ENCODE measurements at regions not wholly inside any gene's neighbourhood (a gene's known extent, or its start where the extent isn't known, plus 50 kb on each side); places are given as distances from the start of the nearest gene placed in this dataset.
"Not testable (repeated sequence)": the region's sequence is repeated elsewhere in the genome, so short reads cannot be mapped to it uniquely, and the experiment has no call there.

DNA sequence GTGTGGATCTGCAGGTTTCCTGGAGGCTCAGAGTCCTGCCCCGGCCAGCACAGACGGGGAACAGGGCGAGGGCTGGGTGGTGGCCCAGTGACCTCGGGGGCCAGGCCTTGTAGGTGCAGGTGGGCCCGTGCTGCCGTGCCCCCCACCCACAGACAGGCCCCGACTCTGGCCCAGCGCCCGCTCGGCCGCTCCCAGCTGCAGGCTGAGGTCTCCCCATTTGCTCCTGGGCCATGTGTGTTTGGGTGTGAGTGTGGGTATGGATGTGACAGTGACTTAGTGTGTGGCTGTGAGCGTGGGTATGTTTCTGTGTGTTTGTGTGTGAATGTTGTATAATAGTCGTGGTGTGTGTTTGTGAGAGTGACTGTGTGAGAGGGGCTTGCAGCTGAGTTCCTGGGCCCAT, 173.8 kb downstream of the TMEM121 start:
- 0 out of 2 replicates have a peak, but pooled peaks have one; percentile 2 for TF ChIP-seq NONO (IDR thresholded peaks at IDR 0.05)
- H3K79me2 ChIP-seq (ENCODE audit: insufficient read depth, low read length); intact Hi-C loops (cut with micrococcal nuclease; ENCODE audit: unreplicated experiment); H3K4me1 ChIP-seq (ENCODE audit: insufficient read depth, low read length); BruUV-seq (replicated peaks); FAIRE-seq; H2AFZ ChIP-seq (ENCODE audit: low read length); H3K36me3 ChIP-seq (replicated peaks in 1 of 2; ENCODE audit: control insufficient read depth in 1 of 2, insufficient read depth in 2 of 2, low read length in 2 of 2); in situ Hi-C loops (cut with HindIII; ENCODE audit: extremely low pct_ligation_motif_present, low pct_unique_long_range_greater_than_20kb); CTCF ChIA-PET (ENCODE audit: low intra/inter-chr PET ratio, low total read pairs); DNase-seq (ENCODE audit: low spot score); ATAC-seq; H3K27me3 ChIP-seq (ENCODE audit: control insufficient read depth in 1 of 2, insufficient read depth in 2 of 2, low read length in 2 of 2); H3K9ac ChIP-seq (ENCODE audit: insufficient read depth, low read depth, low read length); H3K4me3 ChIP-seq (replicated peaks in 1 of 3; ENCODE audit: insufficient read depth in 1 of 3, low read depth in 2 of 3, low read length in 3 of 3); H3K4me2 ChIP-seq (ENCODE audit: low read depth, low read length); H3K27ac ChIP-seq (ENCODE audit: extremely low read length, insufficient read depth, low read length); POLR2A ChIA-PET; H3K9me3 ChIP-seq (ENCODE audit: low read length); H4K20me1 ChIP-seq (ENCODE audit: insufficient read depth, low read length); TF ChIP-seq NONO (CRISPR knock-in tag; conservative IDR thresholded peaks at IDR 0.05): not testable (repeated sequence)
- 4% methylated on average over 2 of the region's 13 CpGs for WGBS (ENCODE audit: low lambda C conversion rate)

DNA sequence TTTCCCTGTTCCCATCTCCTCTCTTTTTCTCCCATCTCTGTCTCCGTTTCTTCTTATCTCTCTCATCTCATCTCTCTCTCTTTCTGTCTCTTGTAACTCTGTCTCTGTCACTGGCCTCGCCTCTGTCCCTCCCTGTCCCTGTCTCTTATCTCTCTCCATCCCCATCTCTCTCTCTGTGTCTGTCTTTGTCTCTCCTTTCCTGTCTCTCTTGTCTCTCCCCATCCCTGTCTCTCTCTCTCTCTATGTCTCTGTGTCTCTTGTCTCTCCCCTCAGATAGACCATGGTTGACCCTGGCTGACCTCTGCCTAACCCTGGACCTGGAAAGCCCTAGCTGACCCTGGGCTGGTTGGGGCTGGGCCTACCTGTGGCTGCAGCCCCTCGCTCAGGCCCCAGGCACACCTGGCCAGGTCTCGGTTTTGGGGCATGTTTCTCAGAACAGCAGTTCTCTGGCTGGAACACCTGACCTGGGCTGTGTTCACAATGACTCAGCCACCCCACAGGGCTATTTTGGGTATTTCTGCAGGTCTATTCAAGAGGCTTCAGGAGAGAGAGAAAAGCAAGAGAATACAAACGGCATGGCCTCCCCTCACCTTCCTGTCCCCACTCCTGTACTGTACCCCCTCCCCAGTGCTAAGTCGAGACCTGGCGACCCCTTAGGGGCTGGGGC, 174.4 kb downstream of the TMEM121 start:
- no peaks in the 10 kb centered on the region for H3K9me3 ChIP-seq (ENCODE audit: low read length)
- no peak overlapping the region for H2AFZ ChIP-seq (ENCODE audit: low read length)
- no peak for FAIRE-seq
- H3K4me3 ChIP-seq (replicated peaks in 1 of 3; ENCODE audit: insufficient read depth in 1 of 3, low read depth in 2 of 3, low read length in 3 of 3), result no peak overlapping the region
- H3K27me3 ChIP-seq (ENCODE audit: control insufficient read depth in 1 of 2, insufficient read depth in 2 of 2, low read length in 2 of 2), result peaks cover 0 to 3% of the 10 kb centered on the region in 2 experiments; a peak in 2 of 5 replicates
- in situ Hi-C loops (cut with HindIII; ENCODE audit: extremely low pct_ligation_motif_present, low pct_unique_long_range_greater_than_20kb), result no loop called here
- no peak overlapping the region for H3K27ac ChIP-seq (ENCODE audit: extremely low read length, insufficient read depth, low read length)
- WGBS (ENCODE audit: low lambda C conversion rate), result 3% methylated on average over 7 of the region's 7 CpGs
- H4K20me1 ChIP-seq (ENCODE audit: insufficient read depth, low read length), result no peaks in the 10 kb centered on the region
- no peak for ATAC-seq
- H3K4me1 ChIP-seq (ENCODE audit: insufficient read depth, low read length), result no peaks in the 10 kb centered on the region
- intact Hi-C loops (cut with micrococcal nuclease; ENCODE audit: unreplicated experiment), result no loop called here
- ChIA-PET POLR2A (no interaction called here), CTCF (ENCODE audit: low intra/inter-chr PET ratio, low total read pairs) (no interaction called here)
- no peak for DNase-seq (ENCODE audit: low spot score)
- H3K36me3 ChIP-seq (replicated peaks in 1 of 2; ENCODE audit: control insufficient read depth in 1 of 2, insufficient read depth in 2 of 2, low read length in 2 of 2), result no peaks in the 10 kb centered on the region
- no peak overlapping the region for H3K9ac ChIP-seq (ENCODE audit: insufficient read depth, low read depth, low read length)
- H3K4me2 ChIP-seq (ENCODE audit: low read depth, low read length), result no peak overlapping the region
- BruUV-seq (replicated peaks), result no TSS peak
- H3K79me2 ChIP-seq (ENCODE audit: insufficient read depth, low read length), result no peaks in the 10 kb centered on the region
- no peak for TF ChIP-seq NFIC (IDR thresholded peaks at IDR 0.05; ENCODE audit: low read length)
- TF ChIP-seq SRSF1 (optimal IDR thresholded peaks at IDR 0.05; ENCODE audit: low read depth, low read length), result no peak
- TF ChIP-seq NBN (conservative IDR thresholded peaks at IDR 0.05), result no peak
- TF ChIP-seq ONECUT2 (CRISPR knock-in tag; IDR thresholded peaks at IDR 0.05), result no peak
- TF ChIP-seq ZNF207 (IDR thresholded peaks at IDR 0.05; ENCODE audit: borderline replicate concordance), result no peak
- no peak for TF ChIP-seq ZSCAN20 (CRISPR knock-in tag; IDR thresholded peaks at IDR 0.05; ENCODE audit: borderline replicate concordance)
- no peak for TF ChIP-seq HNRNPUL1 (IDR thresholded peaks at IDR 0.05; ENCODE audit: low read depth, low read length)
- TF ChIP-seq MED13 (CRISPR knock-in tag; IDR thresholded peaks at IDR 0.05), result no peak
- TF ChIP-seq, protein P1, sequence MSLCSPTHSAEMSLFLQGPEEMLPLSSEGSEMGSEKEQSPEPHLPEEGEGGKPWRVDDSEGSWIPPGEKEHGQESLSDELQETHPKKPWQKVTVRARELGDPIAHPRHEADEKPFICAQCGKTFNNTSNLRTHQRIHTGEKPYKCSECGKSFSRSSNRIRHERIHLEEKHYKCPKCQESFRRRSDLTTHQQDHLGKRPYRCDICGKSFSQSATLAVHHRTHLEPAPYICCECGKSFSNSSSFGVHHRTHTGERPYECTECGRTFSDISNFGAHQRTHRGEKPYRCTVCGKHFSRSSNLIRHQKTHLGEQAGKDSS (CRISPR knock-in tag; IDR thresholded peaks at IDR 0.05; ENCODE audit: borderline replicate concordance, low read depth), result no peak
- TF ChIP-seq ZNF768 (CRISPR knock-in tag; IDR thresholded peaks at IDR 0.05), result no peak
- no peak for TF ChIP-seq ZNF124 (CRISPR knock-in tag; IDR thresholded peaks at IDR 0.05)
- no peak for TF ChIP-seq HNF4G (IDR thresholded peaks at IDR 0.05; ENCODE audit: borderline replicate concordance, low read depth, low read length)
- TF ChIP-seq HNF4G (CRISPR knock-in tag; IDR thresholded peaks at IDR 0.05; ENCODE audit: borderline replicate concordance, low read depth), result no peak
- TF ChIP-seq, protein P2, sequence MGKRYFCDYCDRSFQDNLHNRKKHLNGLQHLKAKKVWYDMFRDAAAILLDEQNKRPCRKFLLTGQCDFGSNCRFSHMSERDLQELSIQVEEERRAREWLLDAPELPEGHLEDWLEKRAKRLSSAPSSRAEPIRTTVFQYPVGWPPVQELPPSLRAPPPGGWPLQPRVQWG (CRISPR knock-in tag; IDR thresholded peaks at IDR 0.05; ENCODE audit: borderline replicate concordance, low read depth), result no peak
- TF ChIP-seq, protein P3, sequence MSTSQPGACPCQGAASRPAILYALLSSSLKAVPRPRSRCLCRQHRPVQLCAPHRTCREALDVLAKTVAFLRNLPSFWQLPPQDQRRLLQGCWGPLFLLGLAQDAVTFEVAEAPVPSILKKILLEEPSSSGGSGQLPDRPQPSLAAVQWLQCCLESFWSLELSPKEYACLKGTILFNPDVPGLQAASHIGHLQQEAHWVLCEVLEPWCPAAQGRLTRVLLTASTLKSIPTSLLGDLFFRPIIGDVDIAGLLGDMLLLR (CRISPR knock-in tag; IDR thresholded peaks at IDR 0.05), result no peak
- TF ChIP-seq ZNF567 (CRISPR knock-in tag; IDR thresholded peaks at IDR 0.05; ENCODE audit: borderline replicate concordance), result no peak

Data from HepG2 (cell line).